ENCODE measurements at regions not wholly inside any gene's neighbourhood (a gene's known extent, or its start where the extent isn't known, plus 50 kb on each side); places are given as distances from the start of the nearest gene placed in this dataset.

DNA sequence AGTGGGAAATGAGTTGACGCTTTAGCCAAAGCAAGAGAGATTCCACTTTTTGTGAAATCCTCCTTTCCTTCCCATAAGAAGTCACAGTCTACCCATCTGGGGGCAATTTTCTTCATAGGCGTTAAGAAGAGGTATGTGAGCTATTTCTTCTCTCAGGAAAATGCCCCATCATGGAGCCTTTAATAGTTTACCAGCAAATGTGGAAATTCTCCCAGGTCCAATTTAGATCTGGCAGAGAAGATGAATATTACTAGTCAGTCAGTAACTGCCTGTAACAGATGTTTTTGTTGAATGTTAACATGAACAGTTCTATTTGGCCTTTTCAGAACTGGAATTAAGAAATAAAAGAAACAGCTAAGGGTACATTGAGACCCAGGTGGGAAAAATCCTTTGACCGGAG, 156.4 kb upstream of the RFX3 start:
- TF ChIP-seq, protein P1, sequence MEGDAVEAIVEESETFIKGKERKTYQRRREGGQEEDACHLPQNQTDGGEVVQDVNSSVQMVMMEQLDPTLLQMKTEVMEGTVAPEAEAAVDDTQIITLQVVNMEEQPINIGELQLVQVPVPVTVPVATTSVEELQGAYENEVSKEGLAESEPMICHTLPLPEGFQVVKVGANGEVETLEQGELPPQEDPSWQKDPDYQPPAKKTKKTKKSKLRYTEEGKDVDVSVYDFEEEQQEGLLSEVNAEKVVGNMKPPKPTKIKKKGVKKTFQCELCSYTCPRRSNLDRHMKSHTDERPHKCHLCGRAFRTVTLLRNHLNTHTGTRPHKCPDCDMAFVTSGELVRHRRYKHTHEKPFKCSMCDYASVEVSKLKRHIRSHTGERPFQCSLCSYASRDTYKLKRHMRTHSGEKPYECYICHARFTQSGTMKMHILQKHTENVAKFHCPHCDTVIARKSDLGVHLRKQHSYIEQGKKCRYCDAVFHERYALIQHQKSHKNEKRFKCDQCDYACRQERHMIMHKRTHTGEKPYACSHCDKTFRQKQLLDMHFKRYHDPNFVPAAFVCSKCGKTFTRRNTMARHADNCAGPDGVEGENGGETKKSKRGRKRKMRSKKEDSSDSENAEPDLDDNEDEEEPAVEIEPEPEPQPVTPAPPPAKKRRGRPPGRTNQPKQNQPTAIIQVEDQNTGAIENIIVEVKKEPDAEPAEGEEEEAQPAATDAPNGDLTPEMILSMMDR (IDR thresholded peaks at IDR 0.05; ENCODE audit: borderline replicate concordance, extremely low read depth, low read length, poor library complexity, severe bottlenecking), result no peak
- TF ChIP-seq EZH2 (IDR thresholded peaks at IDR 0.05; ENCODE audit: borderline replicate concordance, low read depth, low read length, severe bottlenecking), result no peak

DNA sequence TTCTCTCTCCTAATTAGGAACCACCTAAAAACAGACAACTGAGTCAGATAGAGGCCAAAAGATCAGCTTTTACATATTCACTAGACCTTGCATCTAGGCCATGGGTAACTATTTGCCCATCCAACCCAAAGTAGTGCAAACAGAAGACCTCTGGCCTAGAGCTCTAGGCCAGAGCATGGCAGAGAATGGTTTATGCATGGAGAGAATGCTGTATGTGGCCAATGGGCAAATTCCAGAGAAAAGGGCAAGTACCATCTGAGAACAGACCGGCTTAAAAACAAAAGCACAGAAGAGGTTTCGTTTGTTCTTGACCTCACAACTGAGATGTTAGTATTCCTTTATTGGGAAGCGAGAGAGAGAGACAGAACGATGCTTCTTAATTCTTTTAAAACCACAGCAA, 151.7 kb upstream of the RFX3 start:
- TF ChIP-seq, protein P1 (IDR thresholded peaks at IDR 0.05; ENCODE audit: borderline replicate concordance, extremely low read depth, low read length, poor library complexity, severe bottlenecking), result no peak
- TF ChIP-seq EZH2 (IDR thresholded peaks at IDR 0.05; ENCODE audit: borderline replicate concordance, low read depth, low read length, severe bottlenecking), result no peak
- H4K20me1 ChIP-seq (ENCODE audit: insufficient read depth, low read length), result no peaks in the 10 kb centered on the region
- no peak overlapping the region for H3K9ac ChIP-seq (ENCODE audit: low read depth, low read length)
- ATAC-seq (ENCODE audit: insufficient read depth, low read depth), result no peak
- no peak overlapping the region for H3K4me2 ChIP-seq (ENCODE audit: insufficient read depth, low read length)
- no peaks in the 10 kb centered on the region for H3K79me2 ChIP-seq (ENCODE audit: insufficient read depth, low read length)
- no peak overlapping the region for H2AFZ ChIP-seq (ENCODE audit: low read depth, low read length)
- H3K4me1 ChIP-seq (ENCODE audit: insufficient read depth, low read length), result no peaks in the 10 kb centered on the region
- H3K27ac ChIP-seq (ENCODE audit: low read length), result no peak overlapping the region
- H3K4me3 ChIP-seq (ENCODE audit: low read depth in 1 of 2, low read length in 2 of 2), result no peak overlapping the region
- no peak for DNase-seq
- no peaks in the 10 kb centered on the region for H3K9me3 ChIP-seq (ENCODE audit: insufficient read depth, low read length, severe bottlenecking)
- H3K27me3 ChIP-seq (ENCODE audit: insufficient read depth, low read length, poor library complexity), result no peaks in the 10 kb centered on the region
- H3K36me3 ChIP-seq (ENCODE audit: insufficient read depth, low read length), result no peaks in the 10 kb centered on the region

More for the DNA sequence above, 156.4 kb upstream of the RFX3 start:
- Histone ChIP-seq H3K27me3 (ENCODE audit: insufficient read depth, low read length, poor library complexity) (no peaks in the 10 kb centered on the region), H3K9ac (ENCODE audit: low read depth, low read length) (no peak overlapping the region), H3K4me2 (ENCODE audit: insufficient read depth, low read length) (no peak overlapping the region), H3K4me3 (ENCODE audit: low read depth in 1 of 2, low read length in 2 of 2) (no peak overlapping the region), H3K4me1 (ENCODE audit: insufficient read depth, low read length) (no peaks in the 10 kb centered on the region), H3K79me2 (ENCODE audit: insufficient read depth, low read length) (no peaks in the 10 kb centered on the region), H2AFZ (ENCODE audit: low read depth, low read length) (no peak overlapping the region), H3K36me3 (ENCODE audit: insufficient read depth, low read length) (no peaks in the 10 kb centered on the region), H3K27ac (ENCODE audit: low read length) (no peak overlapping the region), H4K20me1 (ENCODE audit: insufficient read depth, low read length) (no peaks in the 10 kb centered on the region), H3K9me3 (ENCODE audit: insufficient read depth, low read length, severe bottlenecking) (no peaks in the 10 kb centered on the region)
- DNase-seq (no peak), ATAC-seq (ENCODE audit: insufficient read depth, low read depth) (no peak)

DNA sequence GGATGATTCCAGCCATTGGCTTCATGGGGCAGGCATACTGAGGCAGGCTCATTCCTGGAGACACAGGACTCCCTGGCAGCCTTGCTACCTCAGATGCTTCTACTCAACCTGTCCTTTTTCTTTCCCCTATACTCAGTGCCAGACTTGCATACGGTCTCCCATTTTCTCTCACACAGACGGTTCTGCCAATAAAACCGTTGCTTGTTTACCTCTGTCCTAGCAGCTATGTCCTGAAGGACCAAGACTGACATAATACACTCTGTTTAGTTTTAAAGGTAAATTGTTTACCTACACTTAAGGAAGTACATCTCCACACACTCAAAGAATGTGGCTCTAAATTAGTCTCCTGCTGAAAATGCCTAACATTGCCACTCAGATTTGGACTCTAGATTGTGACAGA, 151.0 kb upstream of the RFX3 start:
- H3K4me1 ChIP-seq (ENCODE audit: insufficient read depth, low read length), result no peaks in the 10 kb centered on the region
- TF ChIP-seq, protein P1 (IDR thresholded peaks at IDR 0.05; ENCODE audit: borderline replicate concordance, extremely low read depth, low read length, poor library complexity, severe bottlenecking), result no peak
- no peak for TF ChIP-seq EZH2 (IDR thresholded peaks at IDR 0.05; ENCODE audit: borderline replicate concordance, low read depth, low read length, severe bottlenecking)
- no peak overlapping the region for H3K4me3 ChIP-seq (ENCODE audit: low read depth in 1 of 2, low read length in 2 of 2)
- no peaks in the 10 kb centered on the region for H4K20me1 ChIP-seq (ENCODE audit: insufficient read depth, low read length)
- no peaks in the 10 kb centered on the region for H3K79me2 ChIP-seq (ENCODE audit: insufficient read depth, low read length)
- no peaks in the 10 kb centered on the region for H3K27me3 ChIP-seq (ENCODE audit: insufficient read depth, low read length, poor library complexity)
- H3K9ac ChIP-seq (ENCODE audit: low read depth, low read length), result no peak overlapping the region
- no peak for DNase-seq
- no peak overlapping the region for H2AFZ ChIP-seq (ENCODE audit: low read depth, low read length)
- H3K36me3 ChIP-seq (ENCODE audit: insufficient read depth, low read length), result no peaks in the 10 kb centered on the region
- no peak overlapping the region for H3K27ac ChIP-seq (ENCODE audit: low read length)
- ATAC-seq (ENCODE audit: insufficient read depth, low read depth), result no peak
- no peaks in the 10 kb centered on the region for H3K9me3 ChIP-seq (ENCODE audit: insufficient read depth, low read length, severe bottlenecking)
- no peak overlapping the region for H3K4me2 ChIP-seq (ENCODE audit: insufficient read depth, low read length)

DNA sequence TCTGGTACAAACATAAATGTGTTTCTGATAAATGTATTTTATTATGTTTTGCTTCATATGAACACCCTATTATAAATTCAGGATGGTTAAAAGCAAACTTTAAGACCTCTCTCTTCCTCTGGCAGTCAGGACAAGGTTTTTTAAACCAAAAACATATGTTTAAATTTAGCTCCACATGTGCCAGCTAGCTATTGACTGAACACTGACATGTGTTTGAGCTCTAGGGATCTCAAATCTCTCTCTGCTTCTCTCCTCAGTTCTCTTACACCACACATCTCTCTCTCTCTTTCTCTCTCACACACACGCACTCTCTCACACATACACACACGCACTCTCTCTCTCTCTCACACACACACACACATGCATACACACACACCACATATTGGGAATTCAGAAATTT, 150.1 kb upstream of the RFX3 start:
- no peak overlapping the region for H3K9ac ChIP-seq (ENCODE audit: low read depth, low read length)
- no peaks in the 10 kb centered on the region for H3K4me1 ChIP-seq (ENCODE audit: insufficient read depth, low read length)
- DNase-seq (no peak), ATAC-seq (ENCODE audit: insufficient read depth, low read depth) (no peak)
- no peaks in the 10 kb centered on the region for H3K27me3 ChIP-seq (ENCODE audit: insufficient read depth, low read length, poor library complexity)
- no peak overlapping the region for H3K4me3 ChIP-seq (ENCODE audit: low read depth in 1 of 2, low read length in 2 of 2)
- no peaks in the 10 kb centered on the region for H3K79me2 ChIP-seq (ENCODE audit: insufficient read depth, low read length)
- H3K36me3 ChIP-seq (ENCODE audit: insufficient read depth, low read length), result no peaks in the 10 kb centered on the region
- no peak overlapping the region for H3K4me2 ChIP-seq (ENCODE audit: insufficient read depth, low read length)
- no peaks in the 10 kb centered on the region for H3K9me3 ChIP-seq (ENCODE audit: insufficient read depth, low read length, severe bottlenecking)
- no peak overlapping the region for H2AFZ ChIP-seq (ENCODE audit: low read depth, low read length)
- no peak for TF ChIP-seq EZH2 (IDR thresholded peaks at IDR 0.05; ENCODE audit: borderline replicate concordance, low read depth, low read length, severe bottlenecking)
- TF ChIP-seq, protein P1 (IDR thresholded peaks at IDR 0.05; ENCODE audit: borderline replicate concordance, extremely low read depth, low read length, poor library complexity, severe bottlenecking), result no peak
- H4K20me1 ChIP-seq (ENCODE audit: insufficient read depth, low read length), result no peaks in the 10 kb centered on the region
- H3K27ac ChIP-seq (ENCODE audit: low read length), result no peak overlapping the region
